ENCODE measurements at regions not wholly inside any gene's neighbourhood (a gene's known extent, or its start where the extent isn't known, plus 50 kb on each side); places are given as distances from the start of the nearest gene placed in this dataset.
A peak's percentile ranks its signal among the peaks of the same experiment; 100 is the strongest.

GRCh38 chr11:127640561-127641451 lies 640.2 kb upstream of the KIRREL3 start:
- ATAC-seq (replicated peaks) = no peak
- H3K36me3 Mint-ChIP-seq = no peaks in the 10 kb centered on the region
- DNase-seq = no peak
- H3K9me3 Mint-ChIP-seq = no peaks in the 10 kb centered on the region
- no peak overlapping the region for H3K4me3 Mint-ChIP-seq
- H3K27me3 Mint-ChIP-seq = no peaks in the 10 kb centered on the region
- no peaks in the 10 kb centered on the region for H3K4me1 Mint-ChIP-seq
- H3K27ac Mint-ChIP-seq = no peak overlapping the region

GRCh38 chr11:127639916-127640315 lies 639.3 kb upstream of the KIRREL3 start:
- Mint-ChIP-seq H3K27ac (no peak overlapping the region), H3K9me3 (no peaks in the 10 kb centered on the region), H3K4me1 (no peaks in the 10 kb centered on the region), H3K27me3 (no peaks in the 10 kb centered on the region), H3K4me3 (no peak overlapping the region), H3K36me3 (no peaks in the 10 kb centered on the region)
- ATAC-seq (replicated peaks) (no peak), DNase-seq (no peak)

- H3K4me3 Mint-ChIP-seq = no peak overlapping the region
Observed at GRCh38 chr11:127632976-127633680, 632.6 kb upstream of the KIRREL3 start.

GRCh38 chr11:127632546-127632945 lies 632.0 kb upstream of the KIRREL3 start:
- no peak for DNase-seq
- no peak overlapping the region for H3K27ac Mint-ChIP-seq
- peaks cover 0 to 1% of the 10 kb centered on the region in 2 donors for H3K9me3 Mint-ChIP-seq
- H3K4me3 Mint-ChIP-seq = no peak overlapping the region
- no peaks in the 10 kb centered on the region for H3K4me1 Mint-ChIP-seq
- H3K36me3 Mint-ChIP-seq = no peaks in the 10 kb centered on the region
- ATAC-seq (replicated peaks) = peak; percentile 29 to 55
- no peaks in the 10 kb centered on the region for H3K27me3 Mint-ChIP-seq

More at GRCh38 chr11:127632976-127633680, 632.6 kb upstream of the KIRREL3 start:
- no peak overlapping the region for H3K27ac Mint-ChIP-seq
- no peaks in the 10 kb centered on the region for H3K4me1 Mint-ChIP-seq
- H3K9me3 Mint-ChIP-seq = peaks cover 0 to 1% of the 10 kb centered on the region in 2 donors
- no peaks in the 10 kb centered on the region for H3K27me3 Mint-ChIP-seq
- ATAC-seq (replicated peaks) = no peak
- no peak for DNase-seq
- H3K36me3 Mint-ChIP-seq = no peaks in the 10 kb centered on the region

- Mint-ChIP-seq H3K4me3 (no peak overlapping the region), H3K9me3 (peaks cover 0 to 1% of the 10 kb centered on the region in 2 donors), H3K27ac (no peak overlapping the region), H3K4me1 (no peaks in the 10 kb centered on the region), H3K27me3 (no peaks in the 10 kb centered on the region), H3K36me3 (no peaks in the 10 kb centered on the region)
- no peak for DNase-seq
- no peak for ATAC-seq (replicated peaks)
Observed at GRCh38 chr11:127631974-127632373, 631.4 kb upstream of the KIRREL3 start.

GRCh38 chr11:127629200-127629599 lies 628.6 kb upstream of the KIRREL3 start:
- DNase-seq (no peak), ATAC-seq (replicated peaks) (no peak)
- Mint-ChIP-seq H3K4me1 (no peaks in the 10 kb centered on the region), H3K27ac (no peak overlapping the region), H3K36me3 (no peaks in the 10 kb centered on the region), H3K4me3 (no peak overlapping the region), H3K27me3 (no peaks in the 10 kb centered on the region), H3K9me3 (peaks cover 0 to 1% of the 10 kb centered on the region in 2 donors)

GRCh38 chr11:127628458-127628785 lies 627.9 kb upstream of the KIRREL3 start:
- Mint-ChIP-seq H3K27ac (no peak overlapping the region), H3K36me3 (no peaks in the 10 kb centered on the region), H3K27me3 (no peaks in the 10 kb centered on the region), H3K9me3 (peaks cover 0 to 1% of the 10 kb centered on the region in 2 donors), H3K4me1 (no peaks in the 10 kb centered on the region), H3K4me3 (no peak overlapping the region)
- DNase-seq = no peak
- no peak for ATAC-seq (replicated peaks)

GRCh38 chr11:127627629-127628457 lies 627.3 kb upstream of the KIRREL3 start:
- Mint-ChIP-seq H3K4me1 (no peaks in the 10 kb centered on the region), H3K36me3 (no peaks in the 10 kb centered on the region), H3K9me3 (peaks cover 0 to 1% of the 10 kb centered on the region in 2 donors), H3K27ac (no peak overlapping the region), H3K4me3 (no peak overlapping the region), H3K27me3 (no peaks in the 10 kb centered on the region)
- ATAC-seq (replicated peaks) (no peak), DNase-seq (no peak)

GRCh38 chr11:127627204-127627603 lies 626.6 kb upstream of the KIRREL3 start:
- ATAC-seq (replicated peaks) (no peak), DNase-seq (no peak)
- Mint-ChIP-seq H3K4me1 (no peaks in the 10 kb centered on the region), H3K27ac (no peak overlapping the region), H3K27me3 (no peaks in the 10 kb centered on the region), H3K4me3 (no peak overlapping the region), H3K36me3 (no peaks in the 10 kb centered on the region), H3K9me3 (peaks cover 0 to 1% of the 10 kb centered on the region in 2 donors)

GRCh38 chr11:127625402-127625801 lies 624.8 kb upstream of the KIRREL3 start:
- H3K27ac Mint-ChIP-seq = no peak overlapping the region
- H3K27me3 Mint-ChIP-seq = no peaks in the 10 kb centered on the region
- no peak for ATAC-seq (replicated peaks)
- no peaks in the 10 kb centered on the region for H3K9me3 Mint-ChIP-seq
- no peaks in the 10 kb centered on the region for H3K36me3 Mint-ChIP-seq
- DNase-seq = no peak
- no peaks in the 10 kb centered on the region for H3K4me1 Mint-ChIP-seq
- no peak overlapping the region for H3K4me3 Mint-ChIP-seq

GRCh38 chr11:127624306-127624856 lies 623.8 kb upstream of the KIRREL3 start:
- no peaks in the 10 kb centered on the region for H3K36me3 Mint-ChIP-seq
- no peaks in the 10 kb centered on the region for H3K9me3 Mint-ChIP-seq
- H3K27ac Mint-ChIP-seq = no peak overlapping the region
- H3K4me1 Mint-ChIP-seq = no peaks in the 10 kb centered on the region
- ATAC-seq (replicated peaks) (no peak), DNase-seq (no peak)
- no peak overlapping the region for H3K4me3 Mint-ChIP-seq
- H3K27me3 Mint-ChIP-seq = no peaks in the 10 kb centered on the region

- DNase-seq (no peak), ATAC-seq (replicated peaks) (no peak)
- Mint-ChIP-seq H3K4me1 (no peaks in the 10 kb centered on the region), H3K36me3 (no peaks in the 10 kb centered on the region), H3K27ac (no peak overlapping the region), H3K9me3 (no peaks in the 10 kb centered on the region), H3K4me3 (no peak overlapping the region), H3K27me3 (no peaks in the 10 kb centered on the region)
Observed at GRCh38 chr11:127622686-127623085, 622.1 kb upstream of the KIRREL3 start.

GRCh38 chr11:127620671-127621070 lies 620.1 kb upstream of the KIRREL3 start:
- Mint-ChIP-seq H3K27ac (no peak overlapping the region), H3K36me3 (no peaks in the 10 kb centered on the region), H3K9me3 (peaks cover 0 to 1% of the 10 kb centered on the region in 2 donors), H3K27me3 (no peaks in the 10 kb centered on the region), H3K4me1 (no peaks in the 10 kb centered on the region), H3K4me3 (no peak overlapping the region)
- ATAC-seq (replicated peaks) (no peak), DNase-seq (no peak)

- H3K9me3 Mint-ChIP-seq = peaks cover 0 to 1% of the 10 kb centered on the region in 2 donors
- H3K27ac Mint-ChIP-seq = no peak overlapping the region
- no peaks in the 10 kb centered on the region for H3K4me1 Mint-ChIP-seq
- ATAC-seq (replicated peaks) (no peak), DNase-seq (no peak)
- no peaks in the 10 kb centered on the region for H3K36me3 Mint-ChIP-seq
- H3K27me3 Mint-ChIP-seq = no peaks in the 10 kb centered on the region
- no peak overlapping the region for H3K4me3 Mint-ChIP-seq
Observed at GRCh38 chr11:127619946-127620345, 619.4 kb upstream of the KIRREL3 start.
